HEK293 (cell line): ENCODE measurements at regions not wholly inside any gene's neighbourhood (a gene's known extent, or its start where the extent isn't known, plus 50 kb on each side); places are given as distances from the start of the nearest gene placed in this dataset.

Experiments used
- CTCF ChIA-PET: fragments of 350-600 bp; formaldehyde crosslinking; extraction: SDS; loops from one replicate; lab custom pipeline; 2021; ENCODE audit warnings: antibody characterized with exemption; lab: Yijun Ruan, JAX
- POLR2A ChIA-PET: fragments of 300-600 bp; formaldehyde crosslinking; extraction: SDS; loops from one replicate; lab custom pipeline; 2020; ENCODE audit warnings: antibody characterized with exemption, inconsistent platforms; lab: Yijun Ruan, JAX
- H3K27ac ChIP-seq: fragments of 200-500 bp; sonication (Bioruptor generic); 2 replicates; pipeline ENCODE4 v1.5.1; 2014; ENCODE audit warnings: low read depth, low read length, control low read depth, inconsistent platforms; ENCODE audit errors: extremely low read depth
- H3K36me3 ChIP-seq, 2 experiments: fragments of 200-500 bp in 1 of 2; sonication (Bioruptor generic) in 1 of 2; 1 replicate in 1 of 2; 2 replicates in 1 of 2; pipeline ENCODE4 v1.5.1; 2014 to 2017; ENCODE audit warnings: inconsistent platforms in 2 of 2, low read length in 2 of 2; ENCODE audit not compliant: control insufficient read depth in 2 of 2, insufficient read depth in 1 of 2
- H3K4me1 ChIP-seq: fragments of 200-500 bp; sonication (Bioruptor generic); 2 replicates; pipeline ENCODE4 v1.5.1; 2014; ENCODE audit warnings: mild to moderate bottlenecking, low read length, inconsistent platforms; ENCODE audit not compliant: control insufficient read depth, insufficient read depth
- H3K4me3 ChIP-seq: 2 replicates; pipeline ENCODE4 v1.5.1; 2011; ENCODE audit warnings: low read depth, mild to moderate bottlenecking, control low read depth, low read length, moderate library complexity
- H3K9me3 ChIP-seq: fragments of 200-500 bp; sonication (Bioruptor generic); 2 replicates; pipeline ENCODE4 v1.5.1; 2014; ENCODE audit warnings: low read depth, low read length, inconsistent platforms; ENCODE audit not compliant: control insufficient read depth, insufficient read depth
- BCL11A ChIP-seq: fragments of 450-650 bp; formaldehyde crosslinking; IDR thresholded peaks from 2 replicates; pipeline ENCODE4 v1.5.1; 2016; ENCODE audit warnings: low read depth, missing biosample characterization, missing genetic modification characterization
- EGR2 ChIP-seq: fragments of 450-650 bp; formaldehyde crosslinking; IDR thresholded peaks from 2 replicates; pipeline ENCODE4 v1.5.1; 2016; ENCODE audit warnings: low read depth, missing biosample characterization, missing genetic modification characterization
- ELK4 ChIP-seq: IDR thresholded peaks from 2 replicates; pipeline ENCODE4 v1.6.1; 2011; ENCODE audit warnings: mild to moderate bottlenecking, low read depth, low read length, borderline replicate concordance
- GLIS2 ChIP-seq: fragments of 450-650 bp; formaldehyde crosslinking; IDR thresholded peaks from 2 replicates; pipeline ENCODE4 v1.5.1; 2016; ENCODE audit warnings: missing biosample characterization, missing genetic modification characterization
- KLF7 ChIP-seq: fragments of 450-650 bp; formaldehyde crosslinking; IDR thresholded peaks from 2 replicates; pipeline ENCODE4 v1.5.1; 2016; ENCODE audit warnings: missing biosample characterization, missing genetic modification characterization, borderline replicate concordance
- KLF9 ChIP-seq: fragments of 450-650 bp; formaldehyde crosslinking; IDR thresholded peaks from 2 replicates; pipeline ENCODE4 v1.5.1; 2016; ENCODE audit warnings: missing biosample characterization, missing genetic modification characterization, low read depth
- OVOL3 ChIP-seq: fragments of 450-650 bp; formaldehyde crosslinking; IDR thresholded peaks from 2 replicates; pipeline ENCODE4 v1.5.1; 2016; ENCODE audit warnings: missing biosample characterization, missing genetic modification characterization
- PRDM1 ChIP-seq: fragments of 450-650 bp; formaldehyde crosslinking; IDR thresholded peaks from 2 replicates; pipeline ENCODE4; 2016; ENCODE audit warnings: missing biosample characterization, missing genetic modification characterization
- PRDM10 ChIP-seq: fragments of 450-650 bp; formaldehyde crosslinking; IDR thresholded peaks from 2 replicates; pipeline ENCODE4 v1.5.1; 2016; ENCODE audit warnings: missing biosample characterization, missing genetic modification characterization
- SCRT2 ChIP-seq: fragments of 450-650 bp; formaldehyde crosslinking; IDR thresholded peaks from 2 replicates; pipeline ENCODE4 v1.5.1; 2016; ENCODE audit warnings: missing biosample characterization, missing genetic modification characterization
- TRIM28 ChIP-seq: IDR thresholded peaks from 2 replicates; pipeline ENCODE4 v1.6.1; 2011; ENCODE audit warnings: low read length, control low read depth, borderline replicate concordance
- ZIC2 ChIP-seq: fragments of 450-650 bp; formaldehyde crosslinking; IDR thresholded peaks from 2 replicates; pipeline ENCODE4 v1.5.1; 2016; ENCODE audit warnings: missing biosample characterization, missing genetic modification characterization
- ZNF121 ChIP-seq: fragments of 450-650 bp; formaldehyde crosslinking; IDR thresholded peaks from 2 replicates; pipeline ENCODE4 v1.5.1; 2016; ENCODE audit warnings: missing biosample characterization, missing genetic modification characterization
- ZNF132 ChIP-seq: fragments of 450-650 bp; formaldehyde crosslinking; IDR thresholded peaks from 2 replicates; pipeline ENCODE4 v1.5.1; 2017; ENCODE audit warnings: missing biosample characterization, missing genetic modification characterization, borderline replicate concordance
- ZNF155 ChIP-seq: fragments of 450-650 bp; formaldehyde crosslinking; IDR thresholded peaks from 2 replicates; pipeline ENCODE4 v1.5.1; 2016; ENCODE audit warnings: missing biosample characterization, missing genetic modification characterization
- ZNF211 ChIP-seq: fragments of 450-650 bp; formaldehyde crosslinking; IDR thresholded peaks from 2 replicates; pipeline ENCODE4 v1.5.1; 2016; ENCODE audit warnings: low read depth, missing biosample characterization, missing genetic modification characterization
- ZNF266 ChIP-seq: fragments of 450-650 bp; formaldehyde crosslinking; IDR thresholded peaks from 2 replicates; pipeline ENCODE4 v1.5.1; 2016; ENCODE audit warnings: missing biosample characterization, missing genetic modification characterization, low read depth
- ZNF366 ChIP-seq: fragments of 450-650 bp; formaldehyde crosslinking; conservative IDR thresholded peaks from 2 replicates; pipeline ENCODE4 v1.5.1; 2016; ENCODE audit warnings: missing biosample characterization, missing genetic modification characterization
- ZNF501 ChIP-seq: fragments of 450-650 bp; formaldehyde crosslinking; IDR thresholded peaks from 2 replicates; pipeline ENCODE4 v1.5.1; 2016; ENCODE audit warnings: missing biosample characterization, missing genetic modification characterization
- ZNF530 ChIP-seq: fragments of 450-650 bp; formaldehyde crosslinking; IDR thresholded peaks from 2 replicates; pipeline ENCODE4 v1.5.1; 2016; ENCODE audit warnings: low read depth, missing biosample characterization, missing genetic modification characterization
- ZNF544 ChIP-seq: fragments of 450-650 bp; formaldehyde crosslinking; IDR thresholded peaks from 2 replicates; pipeline ENCODE4 v1.5.0; 2017; ENCODE audit warnings: missing biosample characterization, missing genetic modification characterization
- ZNF558 ChIP-seq: fragments of 450-650 bp; formaldehyde crosslinking; IDR thresholded peaks from 2 replicates; pipeline ENCODE4 v1.5.1; 2016; ENCODE audit warnings: missing biosample characterization, missing genetic modification characterization
- ZNF747 ChIP-seq: fragments of 450-650 bp; formaldehyde crosslinking; IDR thresholded peaks from 2 replicates; pipeline ENCODE4 v1.5.1; 2016; ENCODE audit warnings: missing biosample characterization, missing genetic modification characterization
- ZNF76 ChIP-seq: fragments of 450-650 bp; formaldehyde crosslinking; IDR thresholded peaks from 2 replicates; pipeline ENCODE4; 2016; ENCODE audit warnings: low read depth, missing biosample characterization, missing genetic modification characterization, borderline replicate concordance
- ZNF768 ChIP-seq: fragments of 450-650 bp; formaldehyde crosslinking; IDR thresholded peaks from 2 replicates; pipeline ENCODE4 v1.5.1; 2018; ENCODE audit warnings: missing biosample characterization, mild to moderate bottlenecking, missing genetic modification characterization
- ZNF776 ChIP-seq: fragments of 450-650 bp; formaldehyde crosslinking; IDR thresholded peaks from 2 replicates; pipeline ENCODE4 v1.5.0; 2017; ENCODE audit warnings: missing biosample characterization, missing genetic modification characterization, borderline replicate concordance
- ZNF843 ChIP-seq: fragments of 450-650 bp; formaldehyde crosslinking; IDR thresholded peaks from 2 replicates; pipeline ENCODE4 v1.5.1; 2016; ENCODE audit warnings: missing biosample characterization, missing genetic modification characterization
- ZSCAN16 ChIP-seq: fragments of 450-650 bp; formaldehyde crosslinking; IDR thresholded peaks from 2 replicates; pipeline ENCODE4 v1.5.1; 2016; ENCODE audit warnings: missing biosample characterization, missing genetic modification characterization

- H3K4me1 ChIP-seq, result no peaks in the 10 kb centered on the region
- no peak overlapping the region for H3K4me3 ChIP-seq
- no peak overlapping the region for H3K27ac ChIP-seq
- ChIA-PET POLR2A (interaction anchor here (1.2 kb wide), 1 partner anchor 21 kb away, joined by 7 read pairs; no protein-coding TSS in a partner anchor), CTCF (no interaction called here)
- H3K9me3 ChIP-seq, result no peaks in the 10 kb centered on the region
- TF ChIP-seq ZNF155 (tag by site-specific recombination) (no peak), ZNF544 (no peak), ZNF76 (tag by site-specific recombination) (no peak), ZNF211 (tag by site-specific recombination) (no peak), KLF7 (no peak), SCRT2 (peak; percentile 30; the same call in 1 of the 2 replicates), KLF9 (no peak), ZNF121 (tag by site-specific recombination) (no peak)
- H3K36me3 ChIP-seq, result no peaks in the 10 kb centered on the region
These were observed 348.5 kb upstream of the IRX2 start for GRCh38 chr5:3099954-3100353.

GRCh38 chr5:3099526-3099925, 348.0 kb upstream of the IRX2 start:
- no peak for TF ChIP-seq ZNF266
- POLR2A ChIA-PET, result interaction anchor here (1.2 kb wide), 1 partner anchor 22 kb away, joined by 7 read pairs; no protein-coding TSS in a partner anchor
- Histone ChIP-seq H3K4me3 (no peak overlapping the region), H3K9me3 (no peaks in the 10 kb centered on the region), H3K4me1 (no peaks in the 10 kb centered on the region), H3K36me3 (no peaks in the 10 kb centered on the region), H3K27ac (no peak overlapping the region)
- CTCF ChIA-PET, result no interaction called here

GRCh38 chr5:3098821-3099220, 347.3 kb upstream of the IRX2 start:
- H3K36me3 ChIP-seq, result no peaks in the 10 kb centered on the region
- H3K27ac ChIP-seq, result no peak overlapping the region
- POLR2A ChIA-PET, result interaction anchor here (1.2 kb wide), 1 partner anchor 22 kb away, joined by 7 read pairs; no protein-coding TSS in a partner anchor
- H3K4me3 ChIP-seq, result no peak overlapping the region
- no peaks in the 10 kb centered on the region for H3K9me3 ChIP-seq
- CTCF ChIA-PET, result no interaction called here
- H3K4me1 ChIP-seq, result no peaks in the 10 kb centered on the region
- TF ChIP-seq ZIC2 (tag by site-specific recombination), result no peak
- TF ChIP-seq OVOL3 (tag by site-specific recombination), result no peak
- TF ChIP-seq ZNF776, result no peak
- TF ChIP-seq ZNF768 (tag by site-specific recombination), result no peak
- peak; percentile 31; the same call in 1 of the 2 replicates for TF ChIP-seq PRDM1 (tag by site-specific recombination)
- TF ChIP-seq, all 188 proteins: peak for 1

- Histone ChIP-seq H3K4me1 (no peaks in the 10 kb centered on the region), H3K4me3 (no peak overlapping the region), H3K36me3 (no peaks in the 10 kb centered on the region), H3K9me3 (no peaks in the 10 kb centered on the region), H3K27ac (no peak overlapping the region)
- POLR2A ChIA-PET, result no interaction called here
- CTCF ChIA-PET, result no interaction called here
- TF ChIP-seq ZSCAN16 (tag by site-specific recombination) (no peak), ELK4 (no peak), PRDM10 (tag by site-specific recombination) (no peak), ZNF843 (no peak), ZNF747 (no peak), GLIS2 (no peak), EGR2 (tag by site-specific recombination) (no peak), ZNF558 (tag by site-specific recombination) (no peak), ZNF501 (no peak), TRIM28 (no peak), ZNF132 (tag by site-specific recombination) (no peak), ZNF366 (tag by site-specific recombination) (no peak), ZNF530 (no peak), BCL11A (no peak)
These were observed 341.2 kb upstream of the IRX2 start for GRCh38 chr5:3092664-3093063.
